Peyer's patch (tissue), 4 donors: ENCODE measurements at regions not wholly inside any gene's neighbourhood (a gene's known extent, or its start where the extent isn't known, plus 50 kb on each side); places are given as distances from the start of the nearest gene placed in this dataset.

Experiments used
- POLR2A ChIP-seq, 2 donors: fragments of 450-650 bp; IDR thresholded peaks; one replicate each; pipeline ENCODE4 v1.5.1; 2017; ENCODE audit warnings: antibody characterized with exemption in 2 of 2, mild to moderate bottlenecking in 2 of 2, moderate library complexity in 2 of 2
- TF ChIP-seq, protein P1 (sequence below), 6 experiments: fragments of 450-650 bp in 4 of 6; fragments of 200-600 bp in 2 of 6; sonication (generic) in 1 of 6; IDR thresholded peaks; one replicate each; pipeline ENCODE4 v1.5.1; 2017 to 2019; ENCODE audit warnings: antibody characterized with exemption in 6 of 6, mild to moderate bottlenecking in 3 of 6, moderate library complexity in 1 of 6

DNA sequence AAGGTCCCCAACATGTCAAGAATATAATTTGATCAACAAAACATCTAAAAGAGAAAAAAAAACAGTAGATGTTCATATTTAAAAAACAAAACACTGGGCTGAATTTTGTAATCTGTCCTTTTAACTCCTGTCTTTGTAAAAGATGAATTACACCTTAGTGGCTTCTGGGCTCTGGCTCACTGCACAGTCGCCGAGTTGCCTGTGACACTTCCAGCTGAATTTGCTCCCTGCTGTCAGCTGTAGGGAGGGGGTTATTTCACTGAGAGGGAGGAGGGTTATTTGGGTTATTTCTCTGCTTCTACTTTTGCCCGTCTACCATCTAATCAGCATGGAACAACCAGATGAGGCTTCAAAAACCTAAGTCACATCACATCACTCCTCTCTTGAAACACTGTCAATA is 193.0 kb upstream of the ZC3H12A start:
- TF ChIP-seq, protein P1, sequence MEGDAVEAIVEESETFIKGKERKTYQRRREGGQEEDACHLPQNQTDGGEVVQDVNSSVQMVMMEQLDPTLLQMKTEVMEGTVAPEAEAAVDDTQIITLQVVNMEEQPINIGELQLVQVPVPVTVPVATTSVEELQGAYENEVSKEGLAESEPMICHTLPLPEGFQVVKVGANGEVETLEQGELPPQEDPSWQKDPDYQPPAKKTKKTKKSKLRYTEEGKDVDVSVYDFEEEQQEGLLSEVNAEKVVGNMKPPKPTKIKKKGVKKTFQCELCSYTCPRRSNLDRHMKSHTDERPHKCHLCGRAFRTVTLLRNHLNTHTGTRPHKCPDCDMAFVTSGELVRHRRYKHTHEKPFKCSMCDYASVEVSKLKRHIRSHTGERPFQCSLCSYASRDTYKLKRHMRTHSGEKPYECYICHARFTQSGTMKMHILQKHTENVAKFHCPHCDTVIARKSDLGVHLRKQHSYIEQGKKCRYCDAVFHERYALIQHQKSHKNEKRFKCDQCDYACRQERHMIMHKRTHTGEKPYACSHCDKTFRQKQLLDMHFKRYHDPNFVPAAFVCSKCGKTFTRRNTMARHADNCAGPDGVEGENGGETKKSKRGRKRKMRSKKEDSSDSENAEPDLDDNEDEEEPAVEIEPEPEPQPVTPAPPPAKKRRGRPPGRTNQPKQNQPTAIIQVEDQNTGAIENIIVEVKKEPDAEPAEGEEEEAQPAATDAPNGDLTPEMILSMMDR (IDR thresholded peaks at IDR 0.05): no peak
- TF ChIP-seq POLR2A (IDR thresholded peaks at IDR 0.05): no peak
